GM21423 (cell line): ENCODE measurements at regions not wholly inside any gene's neighbourhood (a gene's known extent, or its start where the extent isn't known, plus 50 kb on each side); places are given as distances from the start of the nearest gene placed in this dataset.
"Not testable (repeated sequence)": the region's sequence is repeated elsewhere in the genome, so short reads cannot be mapped to it uniquely, and the experiment has no call there.

Experiments
- ATAC-seq: cut with Tn5 transposase; IDR thresholded peaks from one replicate; pipeline ENCODE4 v1.9.1; 2021; ENCODE audit warnings: mild to moderate bottlenecking, moderate library complexity; ENCODE audit not compliant: unreplicated experiment

GRCh38 chr6:140811642-140812041, 1321.1 kb upstream of the GJE1 start:
- no peak for ATAC-seq

GRCh38 chr6:140809694-140810101, 1323.0 kb upstream of the GJE1 start:
- ATAC-seq, result peak; percentile 61

DNA sequence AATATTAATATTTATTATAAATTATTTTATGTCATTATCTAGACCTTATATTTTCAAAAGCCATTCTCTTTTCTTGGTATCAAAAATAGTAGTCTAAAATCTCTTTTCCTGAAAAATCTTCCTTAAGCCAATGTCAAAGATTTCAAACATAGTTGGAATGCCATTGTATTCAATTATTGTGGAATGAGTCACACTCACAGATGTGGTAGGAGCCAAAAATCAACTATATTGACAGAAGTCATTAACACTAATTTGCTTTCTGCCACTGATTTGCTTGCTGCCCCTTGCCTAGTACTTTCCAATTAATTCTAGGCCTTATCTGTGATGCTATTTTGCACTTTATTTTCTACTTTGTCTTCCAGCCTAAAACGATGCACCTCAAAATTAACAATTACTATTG, 1326.3 kb upstream of the GJE1 start:
- no peak for ATAC-seq

DNA sequence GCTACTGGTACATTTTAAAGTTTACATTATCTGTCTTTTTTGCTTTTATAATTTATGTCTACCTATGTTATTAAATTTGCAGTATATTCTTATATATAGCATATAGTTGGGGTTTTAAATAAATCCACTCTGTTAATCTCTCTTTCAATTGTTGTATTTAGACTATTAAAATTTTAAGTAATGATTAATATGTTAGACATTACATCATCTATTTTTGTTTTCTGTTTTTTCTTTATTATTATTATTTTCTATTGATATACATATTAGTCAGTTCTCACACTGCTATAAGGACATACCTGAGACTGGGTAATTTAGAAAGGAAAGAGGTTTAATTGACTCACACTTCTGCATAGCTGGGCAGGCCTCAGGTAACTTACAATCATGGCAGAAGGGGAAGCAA, 1338.2 kb upstream of the GJE1 start:
- no peak for ATAC-seq

- no peak for ATAC-seq
These were observed 1342.6 kb upstream of the GJE1 start for GRCh38 chr6:140790109-140790508.

GRCh38 chr6:140789466-140789865, 1343.3 kb upstream of the GJE1 start:
- no peak for ATAC-seq

DNA sequence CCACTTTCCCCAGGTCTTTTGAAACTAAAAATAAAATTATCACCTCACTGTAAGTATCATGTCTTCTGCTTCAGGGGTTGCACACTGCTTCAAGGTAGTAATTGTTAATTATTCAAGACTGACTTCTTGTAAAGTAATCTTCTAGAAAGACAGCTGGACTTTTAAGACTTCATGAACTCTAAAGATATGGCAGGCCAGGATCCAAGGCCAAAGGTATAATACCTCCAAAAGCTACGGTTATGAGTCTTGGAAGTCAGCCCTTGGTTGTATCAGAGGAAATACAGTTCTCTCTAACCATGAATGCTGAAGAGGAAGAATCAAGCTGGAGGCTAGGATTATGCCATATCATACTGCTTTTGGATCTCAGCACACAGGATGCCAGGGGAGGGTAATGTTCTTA, 1346.8 kb upstream of the GJE1 start:
- ATAC-seq, result no peak

GRCh38 chr6:140784573-140784972, 1348.2 kb upstream of the GJE1 start:
- no peak for ATAC-seq

GRCh38 chr6:140783504-140783903, 1349.2 kb upstream of the GJE1 start:
- ATAC-seq, result not testable (repeated sequence)

GRCh38 chr6:140782941-140783340, 1349.8 kb upstream of the GJE1 start:
- ATAC-seq, result no peak

- ATAC-seq, result no peak
These were observed 1352.6 kb upstream of the GJE1 start for GRCh38 chr6:140779991-140780596.

DNA sequence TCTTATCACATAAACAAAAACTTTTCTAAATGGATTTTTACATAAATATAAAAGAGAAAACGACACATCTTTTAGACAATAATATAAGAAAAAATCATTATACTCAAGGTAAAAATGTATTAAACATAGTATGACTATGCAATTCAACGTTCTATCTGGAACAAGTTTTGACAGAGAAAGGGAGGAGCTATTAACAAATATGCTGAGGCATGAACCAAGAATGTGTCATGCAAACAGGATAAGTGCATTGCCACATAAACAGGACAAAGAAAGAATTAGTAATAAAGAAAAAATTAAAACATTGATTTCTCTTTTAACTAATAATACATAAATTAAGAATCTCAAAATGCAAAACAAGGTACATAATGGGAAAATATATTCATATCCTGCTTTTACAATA, 1353.4 kb upstream of the GJE1 start:
- ATAC-seq, result no peak

- ATAC-seq, result no peak
These were observed 1354.9 kb upstream of the GJE1 start for GRCh38 chr6:140777780-140778179.

DNA sequence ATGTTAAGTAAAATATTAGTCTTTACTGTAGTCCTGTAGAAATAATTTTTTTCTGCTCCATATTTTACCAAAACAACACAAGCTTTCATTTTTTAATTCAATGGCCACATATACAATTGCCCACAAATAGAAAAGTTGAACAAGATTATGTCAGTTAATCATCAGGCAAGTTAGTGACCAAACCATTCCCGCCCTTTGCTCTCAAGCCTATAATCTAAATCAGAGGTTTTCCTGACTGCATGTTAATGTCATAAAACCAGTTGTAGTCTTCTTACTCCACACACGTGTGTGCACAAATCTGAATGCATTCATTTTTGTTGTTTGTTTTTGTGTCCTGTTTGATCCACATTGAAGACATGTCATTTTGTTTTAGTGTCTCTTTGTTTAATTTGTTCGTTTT, 1357.7 kb upstream of the GJE1 start:
- ATAC-seq, result no peak

DNA sequence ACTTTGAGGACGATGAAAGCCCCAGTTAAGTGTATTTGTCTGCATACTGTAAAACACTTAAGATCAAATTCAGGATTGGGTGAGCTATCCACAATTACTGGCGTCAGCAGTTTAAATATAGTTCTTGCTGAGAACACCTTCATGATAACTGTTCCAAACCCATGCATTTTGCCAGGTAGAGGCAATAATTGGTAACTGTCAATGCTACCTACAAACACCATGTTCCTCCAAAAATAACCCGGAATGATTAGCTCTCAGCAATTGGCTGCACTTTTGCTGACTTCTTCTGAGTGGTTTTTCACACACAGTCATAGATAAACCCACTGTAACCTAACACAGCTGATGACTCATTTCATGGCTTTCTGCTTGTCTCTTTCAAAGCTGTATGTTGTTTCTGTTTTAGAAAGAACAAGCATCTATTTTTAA, 1358.6 kb upstream of the GJE1 start:
- peak; percentile 98 for ATAC-seq

DNA sequence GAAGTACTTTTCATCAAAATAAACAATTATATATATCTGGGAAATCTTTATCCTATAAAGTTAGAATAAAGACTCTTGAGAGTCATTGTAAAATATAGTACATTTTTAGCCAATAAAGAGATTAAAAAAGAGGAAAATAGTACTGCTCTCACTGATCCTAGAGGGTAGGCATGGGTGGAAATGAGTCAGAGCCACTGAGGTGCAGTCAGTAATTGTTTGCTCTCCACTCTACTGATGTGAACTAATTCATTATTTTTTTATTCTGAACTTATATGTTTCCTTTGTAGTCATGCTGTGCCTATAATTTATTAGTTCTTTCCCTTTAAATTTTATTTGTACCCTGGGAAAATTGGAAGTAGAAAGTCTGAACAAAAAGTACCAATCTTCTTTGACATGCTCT, 1359.4 kb upstream of the GJE1 start:
- ATAC-seq, result no peak

GRCh38 chr6:140772576-140772975, 1360.1 kb upstream of the GJE1 start:
- no peak for ATAC-seq

DNA sequence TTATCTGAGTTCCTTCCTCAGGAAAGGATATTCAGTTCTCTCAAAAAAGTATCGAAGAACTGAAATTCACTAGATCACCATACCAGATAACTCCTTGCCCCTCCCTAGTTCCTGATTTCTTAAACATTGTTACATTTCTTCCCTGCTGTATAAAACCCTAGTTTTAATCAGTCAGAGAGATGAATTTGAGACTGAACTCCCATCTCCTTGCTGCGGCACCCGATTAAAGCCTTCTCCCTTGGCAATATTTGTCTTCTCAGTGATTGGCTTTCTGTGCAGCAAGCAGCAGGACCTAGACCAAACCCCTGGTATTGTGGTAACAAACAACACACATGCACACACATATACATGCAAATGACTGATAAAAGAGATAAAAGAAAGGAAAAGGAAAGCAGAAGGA, 1364.6 kb upstream of the GJE1 start:
- no peak for ATAC-seq

DNA sequence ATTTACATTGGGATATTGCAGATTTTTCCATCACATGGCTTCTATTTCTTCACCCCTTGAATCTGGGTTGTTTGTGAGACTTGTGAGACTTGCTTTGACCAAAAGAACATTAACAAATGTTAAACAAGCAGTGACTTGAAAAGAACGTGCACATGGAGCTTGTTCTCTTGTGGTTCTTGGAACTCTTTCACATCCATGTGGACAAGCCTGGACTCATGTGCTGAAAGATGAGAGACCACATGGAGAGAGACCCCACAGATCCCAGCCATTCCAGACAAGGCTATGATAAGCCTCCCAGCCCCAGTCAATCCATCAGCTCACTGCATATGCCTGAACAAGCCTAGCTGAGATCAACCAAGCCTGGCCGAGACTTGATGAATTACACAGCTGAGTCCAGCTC, 1365.7 kb upstream of the GJE1 start:
- no peak for ATAC-seq

DNA sequence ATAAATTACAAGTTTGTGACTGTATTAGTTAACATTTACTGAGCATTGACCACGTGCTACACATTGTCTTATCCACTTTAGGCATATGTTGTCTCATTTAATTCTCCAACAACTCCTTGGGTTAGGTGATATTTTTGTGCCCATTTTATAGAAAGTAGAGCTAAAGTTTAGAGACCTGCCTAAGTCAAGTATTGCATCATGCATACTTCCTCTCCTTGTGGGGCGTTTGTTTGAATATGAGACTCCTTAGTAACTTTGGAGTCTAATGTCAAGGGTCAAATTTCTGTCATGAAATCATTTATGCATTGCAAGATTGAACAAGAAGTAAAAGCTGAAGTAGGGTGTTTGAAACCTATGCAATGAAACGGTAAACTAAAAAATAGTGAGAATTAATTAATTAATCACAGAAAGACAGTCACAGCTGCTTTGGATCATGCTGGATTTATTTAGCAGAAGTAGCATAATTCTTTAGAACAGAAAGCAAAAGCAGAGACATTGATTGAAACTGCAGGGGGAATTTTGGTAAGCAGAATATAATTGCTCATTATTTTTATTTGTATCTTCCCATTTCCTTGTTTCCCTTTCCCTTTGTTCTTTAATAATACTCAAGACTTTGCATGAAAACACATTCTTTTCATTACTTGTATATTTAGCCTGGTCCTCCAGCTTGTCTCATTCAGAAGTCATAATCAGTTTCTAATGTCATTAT, 1374.4 kb upstream of the GJE1 start:
- ATAC-seq, result no peak

DNA sequence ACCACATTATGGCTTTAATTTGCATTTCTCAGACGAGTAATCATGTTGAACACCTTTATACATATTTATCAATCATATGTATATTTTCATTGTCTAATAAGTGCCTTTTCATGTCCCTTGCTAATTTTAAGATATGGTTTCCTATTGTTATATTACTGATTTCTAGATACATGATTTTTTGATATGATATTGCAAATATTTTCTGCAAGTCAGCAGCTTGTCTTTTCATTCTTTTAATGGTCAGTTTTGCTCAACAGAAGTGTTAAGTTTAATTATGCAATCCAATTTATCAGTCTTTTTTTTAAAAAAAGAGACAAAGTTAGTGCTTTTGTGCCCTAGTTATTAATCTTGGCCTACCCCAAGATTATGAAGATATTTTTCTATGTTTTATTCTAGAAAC, 1377.8 kb upstream of the CITED2 start:
- no peak for ATAC-seq

GRCh38 chr6:140747114-140747513, 1372.7 kb upstream of the CITED2 start:
- ATAC-seq, result no peak
